GM12878 (cell line): ENCODE measurements at regions not wholly inside any gene's neighbourhood (a gene's known extent, or its start where the extent isn't known, plus 50 kb on each side); places are given as distances from the start of the nearest gene placed in this dataset.

Experiments
- ATAC-seq: fragments of 200-7000 bp; cut with Tn5 transposase; 3 replicates; pipeline ENCODE4 v1.9.1; 2020; ENCODE audit warnings: mild to moderate bottlenecking, moderate library complexity
- BruUV-seq: library from RNA; stranded (reverse); fragments of 400-500 nt; replicated peaks from 2 replicates; lab custom pipeline; 2021; lab: Mats Ljungman, UMichigan
- CTCF ChIA-PET: fragments of 300-600 bp; sonication (Branson Sonifier 250); formaldehyde crosslinking; extraction: SDS; loops from one replicate; lab custom pipeline; 2021; ENCODE audit warnings: inconsistent platforms; lab: Yijun Ruan, JAX
- POLR2A ChIA-PET: fragments of 350-600 bp; formaldehyde crosslinking; extraction: SDS; loops from one replicate; lab custom pipeline; 2021; ENCODE audit warnings: inconsistent platforms; lab: Charles Lee
- RAD21 ChIA-PET: fragments of 300-600 bp; sonication (Branson Sonifier 250); formaldehyde crosslinking; loops from one replicate; lab custom pipeline; 2023; ENCODE audit warnings: antibody characterized with exemption; ENCODE audit not compliant: unreplicated experiment; lab: Charles Lee
- SMC1A ChIA-PET: fragments of 300-600 bp; sonication (Branson Sonifier 250); formaldehyde crosslinking; loops from one replicate; lab custom pipeline; 2023; ENCODE audit not compliant: unreplicated experiment, uncharacterized antibody; lab: Charles Lee
- DNase-seq: peaks from one replicate; pipeline ENCODE4 v3.0.0-alpha.2; 2011; ENCODE audit warnings: low read depth, low spot score
- FAIRE-seq: peaks from 3 replicates; lab custom pipeline; 2011; peaks lifted over from hg19 to GRCh38; lab: Jason Lieb, UNC
- H2AFZ ChIP-seq: 2 replicates; pipeline ENCODE4 v1.6.0; 2011; ENCODE audit warnings: low read depth, low read length, control low read depth; ENCODE audit not compliant: control insufficient read depth
- H3K27ac ChIP-seq: 2 replicates; pipeline ENCODE4 v1.5.1; 2011; ENCODE audit warnings: control low read depth; ENCODE audit not compliant: control insufficient read depth, insufficient read depth
- H3K27me3 ChIP-seq, 2 experiments: replicated peaks in 1 of 2; 2 replicates each; pipeline versions ENCODE4 v1.6.0 to v1.6.1; 2011; ENCODE audit warnings: low read length in 1 of 2; ENCODE audit not compliant: control insufficient read depth in 2 of 2, insufficient read depth in 2 of 2
- H3K36me3 ChIP-seq, 2 experiments: 2 replicates each; pipeline ENCODE4 v1.5.1; 2011; ENCODE audit warnings: low read length in 1 of 2; ENCODE audit not compliant: control insufficient read depth in 2 of 2, insufficient read depth in 2 of 2
- H3K4me1 ChIP-seq: 2 replicates; pipeline ENCODE4 v1.6.1; 2011; ENCODE audit warnings: mild to moderate bottlenecking, low read length, moderate library complexity, mixed read lengths; ENCODE audit not compliant: control insufficient read depth, insufficient read depth
- H3K4me2 ChIP-seq: 2 replicates; pipeline ENCODE4 v1.6.0; 2011; ENCODE audit warnings: control low read depth; ENCODE audit not compliant: control insufficient read depth, insufficient read depth
- H3K4me3 ChIP-seq: fragments of 200-600 bp; sonication (generic); 2 replicates; pipeline ENCODE4 v1.5.1; 2016
- H3K79me2 ChIP-seq: 2 replicates; pipeline ENCODE4 v1.6.0; 2011; ENCODE audit warnings: low read length; ENCODE audit not compliant: control insufficient read depth, insufficient read depth
- H3K9ac ChIP-seq: 2 replicates; pipeline ENCODE4 v1.8.0; 2011; ENCODE audit warnings: low read length, control low read depth, mixed read lengths; ENCODE audit not compliant: control insufficient read depth, insufficient read depth
- H3K9me3 ChIP-seq: replicated peaks from 3 replicates; pipeline ENCODE4 v1.5.1; 2011; ENCODE audit warnings: mild to moderate bottlenecking, low read length; ENCODE audit not compliant: control insufficient read depth, insufficient read depth
- H4K20me1 ChIP-seq: 2 replicates; pipeline ENCODE4 v1.6.0; 2011; ENCODE audit not compliant: control insufficient read depth, insufficient read depth
- EP300 ChIP-seq, 2 experiments: fragments of 150-350 bp in 1 of 2; IDR thresholded peaks; 2 replicates each; pipeline ENCODE4 v1.6.1; 2011 to 2012; ENCODE audit warnings: low read depth in 2 of 2, low read length in 2 of 2, borderline replicate concordance in 1 of 2, improper control_type of control experiment in 1 of 2, inconsistent platforms in 1 of 2; ENCODE audit not compliant: control insufficient read depth in 1 of 2
- ETV6 ChIP-seq, 2 experiments: fragments of 450-650 bp in 1 of 2; IDR thresholded peaks in 1 of 2; conservative IDR thresholded peaks in 1 of 2; 2 replicates each; pipeline ENCODE4 v1.6.1; 2014; ENCODE audit warnings: antibody characterized with exemption in 1 of 2, borderline replicate concordance in 1 of 2, low read depth in 1 of 2, mild to moderate bottlenecking in 1 of 2, moderate library complexity in 1 of 2
- GATAD2B ChIP-seq: fragments of 450-650 bp; conservative IDR thresholded peaks from 2 replicates; pipeline ENCODE4 v1.6.1; 2017; ENCODE audit warnings: low read depth, mild to moderate bottlenecking, moderate library complexity
- MEF2B ChIP-seq: fragments of 450-650 bp; IDR thresholded peaks from 2 replicates; pipeline ENCODE4 v1.6.1; 2018; ENCODE audit warnings: mild to moderate bottlenecking, moderate library complexity; ENCODE audit not compliant: partially characterized antibody, poor library complexity, severe bottlenecking
- MTA2 ChIP-seq: fragments of 450-650 bp; IDR thresholded peaks from 2 replicates; pipeline ENCODE4 v1.6.1; 2016; ENCODE audit warnings: low read depth, mild to moderate bottlenecking, moderate library complexity
- NBN ChIP-seq: fragments of 450-650 bp; IDR thresholded peaks from 2 replicates; pipeline ENCODE4 v1.6.1; 2016
- NR2C2 ChIP-seq: IDR thresholded peaks from 2 replicates; pipeline ENCODE4 v1.6.1; 2011; ENCODE audit warnings: borderline replicate concordance, low read depth; ENCODE audit not compliant: control insufficient read depth, insufficient read length
- PML ChIP-seq: IDR thresholded peaks from 2 replicates; pipeline ENCODE4 v1.6.1; 2012; ENCODE audit warnings: low read length, inconsistent platforms
- POLR2AphosphoS2 ChIP-seq: IDR thresholded peaks from 2 replicates; pipeline ENCODE4 v1.6.1; 2011; ENCODE audit warnings: low read depth, mild to moderate bottlenecking, low read length, improper control_type of control experiment, moderate library complexity
- RAD21 ChIP-seq: IDR thresholded peaks from 2 replicates; pipeline ENCODE4 v1.6.1; 2011; ENCODE audit warnings: mild to moderate bottlenecking, low read depth, low read length, moderate library complexity; ENCODE audit not compliant: insufficient read depth
- SMAD5 ChIP-seq: IDR thresholded peaks from 2 replicates; pipeline ENCODE4 v1.6.1; 2016; ENCODE audit warnings: antibody characterized with exemption, low read depth
- SREBF2 ChIP-seq: IDR thresholded peaks from 2 replicates; pipeline ENCODE4 v1.6.1; 2012; ENCODE audit warnings: mild to moderate bottlenecking, low read length
- YY1 ChIP-seq: IDR thresholded peaks from 2 replicates; pipeline ENCODE4 v1.6.1; 2011; ENCODE audit warnings: low read depth, mild to moderate bottlenecking, low read length
- ZNF24 ChIP-seq: fragments of 450-650 bp; IDR thresholded peaks from 2 replicates; pipeline ENCODE4 v1.6.1; 2017; ENCODE audit warnings: antibody characterized with exemption, mild to moderate bottlenecking
- WGBS: methylation state at CpG from one replicate; pipeline ENCODE4 v1.1.6; 2016; ENCODE audit warnings: low lambda C conversion rate; ENCODE audit not compliant: insufficient replicate concordance, insufficient coverage; ENCODE audit errors: missing lambda C conversion rate; 5-methylcytosine and 5-hydroxymethylcytosine counted together
- in situ Hi-C: fragments of 300-500 bp; cut with MboI; formaldehyde crosslinking; loops from 9 replicates; pipeline ENCODE4 v1.14.3; 2018; ENCODE audit warnings: mixed read lengths
- intact Hi-C: fragments of 100-400 bp; cut with micrococcal nuclease; formaldehyde crosslinking; loops from one replicate; pipeline ENCODE4 v1.14.2; 2022; ENCODE audit not compliant: unreplicated experiment
- TF ChIP-seq, protein P1 (sequence below): fragments of 450-650 bp; formaldehyde crosslinking; IDR thresholded peaks from 2 replicates; pipeline ENCODE4 v1.4.0; 2020; ENCODE audit warnings: mild to moderate bottlenecking, moderate library complexity
- TF ChIP-seq, protein P2 (sequence below), 3 experiments: IDR thresholded peaks in 2 of 3; conservative IDR thresholded peaks in 1 of 3; 2 replicates each; pipeline ENCODE4 v1.5.1; 2011; ENCODE audit warnings: low read depth in 3 of 3, low read length in 3 of 3, mild to moderate bottlenecking in 3 of 3, control low read depth in 2 of 3, moderate library complexity in 2 of 3, inconsistent platforms in 1 of 3, mixed read lengths in 1 of 3; ENCODE audit not compliant: control insufficient read depth in 2 of 3, insufficient read depth in 1 of 3; ENCODE audit errors: extremely low read depth in 1 of 3
- TF ChIP-seq, protein P3 (sequence below): fragments of 450-650 bp; conservative IDR thresholded peaks from 2 replicates; pipeline ENCODE4 v1.6.1; 2017; ENCODE audit warnings: mild to moderate bottlenecking, moderate library complexity

DNA sequence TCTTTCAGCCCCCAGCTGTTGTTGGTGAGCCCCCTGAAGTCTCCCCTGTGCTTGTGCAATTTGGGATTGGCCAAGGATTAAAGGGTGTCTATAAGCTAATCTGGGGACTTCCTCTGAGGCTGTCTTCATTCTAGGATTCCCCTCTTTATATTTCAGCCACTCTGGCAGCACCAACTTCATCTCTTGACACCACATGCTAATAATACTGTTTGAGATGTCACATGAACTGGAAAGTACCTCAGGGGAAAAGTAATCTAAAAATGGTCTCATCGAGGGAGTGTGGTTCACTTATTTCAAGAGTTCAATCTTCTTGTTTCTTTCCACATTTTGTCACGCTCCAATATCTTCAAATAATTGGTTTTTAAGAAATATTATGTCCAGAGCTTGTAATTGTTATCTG, 279.2 kb upstream of the TMC3 start:
- in situ Hi-C loops = no loop called here
- Histone ChIP-seq H3K9me3 (peaks cover 5% of the 10 kb centered on the region; the same call in 1 of the 3 replicates), H3K4me1 (no peaks in the 10 kb centered on the region), H3K27ac (no peak overlapping the region), H3K9ac (no peak overlapping the region), H3K79me2 (no peaks in the 10 kb centered on the region), H3K4me3 (no peak overlapping the region), H3K36me3 (no peaks in the 10 kb centered on the region), H4K20me1 (no peaks in the 10 kb centered on the region), H3K4me2 (no peak overlapping the region; the same call in 1 of the 2 replicates), H3K27me3 (no peaks in the 10 kb centered on the region), H2AFZ (no peak overlapping the region)
- SMC1A ChIA-PET = interaction anchor here (1.7 kb wide), 1 partner anchor 11 kb away, joined by 3 read pairs; no protein-coding TSS in a partner anchor
- BruUV-seq = no TSS peak
- intact Hi-C loops = no loop called here
- WGBS = 0% methylated on average over 2 of the region's 2 CpGs
- DNase-seq (peak; percentile 17), ATAC-seq (peak; percentile 67), FAIRE-seq (no peak)
- RAD21 ChIA-PET = interaction anchor here (0.6 kb wide), 1 partner anchor 135 kb away, joined by 3 read pairs; no protein-coding TSS in a partner anchor
- CTCF ChIA-PET = interaction anchor here (1.2 kb wide), 1 partner anchor 13 kb away, joined by 4 read pairs; no protein-coding TSS in a partner anchor
- POLR2A ChIA-PET = interaction anchor here (1.2 kb wide), 1 partner anchor 13 kb away, joined by 4 read pairs; no protein-coding TSS in a partner anchor
- TF ChIP-seq, protein P1, sequence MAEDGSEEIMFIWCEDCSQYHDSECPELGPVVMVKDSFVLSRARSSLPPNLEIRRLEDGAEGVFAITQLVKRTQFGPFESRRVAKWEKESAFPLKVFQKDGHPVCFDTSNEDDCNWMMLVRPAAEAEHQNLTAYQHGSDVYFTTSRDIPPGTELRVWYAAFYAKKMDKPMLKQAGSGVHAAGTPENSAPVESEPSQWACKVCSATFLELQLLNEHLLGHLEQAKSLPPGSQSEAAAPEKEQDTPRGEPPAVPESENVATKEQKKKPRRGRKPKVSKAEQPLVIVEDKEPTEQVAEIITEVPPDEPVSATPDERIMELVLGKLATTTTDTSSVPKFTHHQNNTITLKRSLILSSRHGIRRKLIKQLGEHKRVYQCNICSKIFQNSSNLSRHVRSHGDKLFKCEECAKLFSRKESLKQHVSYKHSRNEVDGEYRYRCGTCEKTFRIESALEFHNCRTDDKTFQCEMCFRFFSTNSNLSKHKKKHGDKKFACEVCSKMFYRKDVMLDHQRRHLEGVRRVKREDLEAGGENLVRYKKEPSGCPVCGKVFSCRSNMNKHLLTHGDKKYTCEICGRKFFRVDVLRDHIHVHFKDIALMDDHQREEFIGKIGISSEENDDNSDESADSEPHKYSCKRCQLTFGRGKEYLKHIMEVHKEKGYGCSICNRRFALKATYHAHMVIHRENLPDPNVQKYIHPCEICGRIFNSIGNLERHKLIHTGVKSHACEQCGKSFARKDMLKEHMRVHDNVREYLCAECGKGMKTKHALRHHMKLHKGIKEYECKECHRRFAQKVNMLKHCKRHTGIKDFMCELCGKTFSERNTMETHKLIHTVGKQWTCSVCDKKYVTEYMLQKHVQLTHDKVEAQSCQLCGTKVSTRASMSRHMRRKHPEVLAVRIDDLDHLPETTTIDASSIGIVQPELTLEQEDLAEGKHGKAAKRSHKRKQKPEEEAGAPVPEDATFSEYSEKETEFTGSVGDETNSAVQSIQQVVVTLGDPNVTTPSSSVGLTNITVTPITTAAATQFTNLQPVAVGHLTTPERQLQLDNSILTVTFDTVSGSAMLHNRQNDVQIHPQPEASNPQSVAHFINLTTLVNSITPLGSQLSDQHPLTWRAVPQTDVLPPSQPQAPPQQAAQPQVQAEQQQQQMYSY (CRISPR knock-in tag) = no peak
- TF ChIP-seq RAD21 (no peak), YY1 (no peak), ETV6 (conservative IDR thresholded peaks at IDR 0.05 in 1 of 2, IDR thresholded peaks at IDR 0.05 in 1 of 2; ENCODE audit: borderline replicate concordance in 1 of 2, low read depth in 1 of 2) (no peak), EP300 (IDR thresholded peaks at IDR 0.05; ENCODE audit: borderline replicate concordance in 1 of 2, control insufficient read depth in 1 of 2, low read depth in 2 of 2, low read length in 2 of 2) (no peak), NR2C2 (no peak), MTA2 (peak; percentile 62), PML (no peak), SMAD5 (no peak), MEF2B (peak; percentile 27), POLR2AphosphoS2 (no peak), SREBF2 (no peak), NBN (no peak), ZNF24 (no peak), GATAD2B (no peak)
- TF ChIP-seq, protein P2, sequence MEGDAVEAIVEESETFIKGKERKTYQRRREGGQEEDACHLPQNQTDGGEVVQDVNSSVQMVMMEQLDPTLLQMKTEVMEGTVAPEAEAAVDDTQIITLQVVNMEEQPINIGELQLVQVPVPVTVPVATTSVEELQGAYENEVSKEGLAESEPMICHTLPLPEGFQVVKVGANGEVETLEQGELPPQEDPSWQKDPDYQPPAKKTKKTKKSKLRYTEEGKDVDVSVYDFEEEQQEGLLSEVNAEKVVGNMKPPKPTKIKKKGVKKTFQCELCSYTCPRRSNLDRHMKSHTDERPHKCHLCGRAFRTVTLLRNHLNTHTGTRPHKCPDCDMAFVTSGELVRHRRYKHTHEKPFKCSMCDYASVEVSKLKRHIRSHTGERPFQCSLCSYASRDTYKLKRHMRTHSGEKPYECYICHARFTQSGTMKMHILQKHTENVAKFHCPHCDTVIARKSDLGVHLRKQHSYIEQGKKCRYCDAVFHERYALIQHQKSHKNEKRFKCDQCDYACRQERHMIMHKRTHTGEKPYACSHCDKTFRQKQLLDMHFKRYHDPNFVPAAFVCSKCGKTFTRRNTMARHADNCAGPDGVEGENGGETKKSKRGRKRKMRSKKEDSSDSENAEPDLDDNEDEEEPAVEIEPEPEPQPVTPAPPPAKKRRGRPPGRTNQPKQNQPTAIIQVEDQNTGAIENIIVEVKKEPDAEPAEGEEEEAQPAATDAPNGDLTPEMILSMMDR (IDR thresholded peaks at IDR 0.05 in 2 of 3, conservative IDR thresholded peaks at IDR 0.05 in 1 of 3; ENCODE audit: control insufficient read depth in 2 of 3, extremely low read depth in 1 of 3, insufficient read depth in 1 of 3, low read depth in 3 of 3, low read length in 3 of 3) = no peak
- TF ChIP-seq, protein P3, sequence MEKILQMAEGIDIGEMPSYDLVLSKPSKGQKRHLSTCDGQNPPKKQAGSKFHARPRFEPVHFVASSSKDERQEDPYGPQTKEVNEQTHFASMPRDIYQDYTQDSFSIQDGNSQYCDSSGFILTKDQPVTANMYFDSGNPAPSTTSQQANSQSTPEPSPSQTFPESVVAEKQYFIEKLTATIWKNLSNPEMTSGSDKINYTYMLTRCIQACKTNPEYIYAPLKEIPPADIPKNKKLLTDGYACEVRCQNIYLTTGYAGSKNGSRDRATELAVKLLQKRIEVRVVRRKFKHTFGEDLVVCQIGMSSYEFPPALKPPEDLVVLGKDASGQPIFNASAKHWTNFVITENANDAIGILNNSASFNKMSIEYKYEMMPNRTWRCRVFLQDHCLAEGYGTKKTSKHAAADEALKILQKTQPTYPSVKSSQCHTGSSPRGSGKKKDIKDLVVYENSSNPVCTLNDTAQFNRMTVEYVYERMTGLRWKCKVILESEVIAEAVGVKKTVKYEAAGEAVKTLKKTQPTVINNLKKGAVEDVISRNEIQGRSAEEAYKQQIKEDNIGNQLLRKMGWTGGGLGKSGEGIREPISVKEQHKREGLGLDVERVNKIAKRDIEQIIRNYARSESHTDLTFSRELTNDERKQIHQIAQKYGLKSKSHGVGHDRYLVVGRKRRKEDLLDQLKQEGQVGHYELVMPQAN = no peak
